K562 (cell line): ENCODE measurements at regions not wholly inside any gene's neighbourhood (a gene's known extent, or its start where the extent isn't known, plus 50 kb on each side); places are given as distances from the start of the nearest gene placed in this dataset.

Experiments used
- AFF1 ChIP-seq, 2 experiments: fragments of 450-650 bp; IDR thresholded peaks; 2 replicates each; pipeline ENCODE4 v1.6.1; 2018; ENCODE audit warnings: mild to moderate bottlenecking in 2 of 2, low read depth in 1 of 2; ENCODE audit not compliant: partially characterized antibody in 2 of 2
- CTCF ChIP-seq, 3 experiments: IDR thresholded peaks in 2 of 3; conservative IDR thresholded peaks in 1 of 3; 2 replicates each; pipeline ENCODE4 v1.5.1; 2011 to 2012; ENCODE audit warnings: low read length in 3 of 3, mild to moderate bottlenecking in 3 of 3, control low read depth in 2 of 3, improper control_type of control experiment in 1 of 3, inconsistent platforms in 1 of 3, low read depth in 1 of 3, mixed read lengths in 1 of 3, moderate library complexity in 1 of 3; ENCODE audit not compliant: insufficient read depth in 2 of 3
- HMGN3 ChIP-seq: IDR thresholded peaks from 2 replicates; pipeline ENCODE4 v1.6.1; 2011; ENCODE audit warnings: borderline replicate concordance, low read depth, mild to moderate bottlenecking, mixed read lengths, low read length; ENCODE audit not compliant: insufficient read length; ENCODE audit errors: extremely low read depth
- KAT7 ChIP-seq: sonication (generic); formaldehyde crosslinking; IDR thresholded peaks from 2 replicates; pipeline ENCODE4 v1.8.0; 2022; ENCODE audit warnings: missing genetic modification reagents, mild to moderate bottlenecking, borderline replicate concordance
- MTA3 ChIP-seq: fragments of 450-650 bp; formaldehyde crosslinking; IDR thresholded peaks from 2 replicates; pipeline ENCODE4 v1.6.1; 2017; ENCODE audit warnings: mild to moderate bottlenecking, borderline replicate concordance
- SNIP1 ChIP-seq: fragments of 450-650 bp; IDR thresholded peaks from 2 replicates; pipeline ENCODE4 v1.7.1; 2017; ENCODE audit warnings: low read depth, mild to moderate bottlenecking
- TAF1 ChIP-seq: IDR thresholded peaks from 2 replicates; pipeline ENCODE4 v1.6.1; 2011; ENCODE audit warnings: mild to moderate bottlenecking, low read length, moderate library complexity; ENCODE audit not compliant: insufficient read depth, control insufficient read depth, severe bottlenecking; ENCODE audit errors: extremely low read depth
- TCF7L2 ChIP-seq: fragments of 150-350 bp; IDR thresholded peaks from 2 replicates; pipeline ENCODE4 v1.6.1; 2016; ENCODE audit warnings: low read depth, mild to moderate bottlenecking, low read length, moderate library complexity
- TGIF2 ChIP-seq: sonication (generic); formaldehyde crosslinking; IDR thresholded peaks from 2 replicates; pipeline ENCODE4 v1.8.1; 2022; ENCODE audit warnings: mild to moderate bottlenecking, missing genetic modification reagents, moderate library complexity
- YY1 ChIP-seq, 3 experiments: IDR thresholded peaks; 2 replicates each; pipeline ENCODE4 v1.6.1; 2011; ENCODE audit warnings: low read length in 2 of 3, mild to moderate bottlenecking in 2 of 3, moderate library complexity in 2 of 3, borderline replicate concordance in 1 of 3, control low read depth in 1 of 3, low read depth in 1 of 3; ENCODE audit not compliant: insufficient read depth in 3 of 3, insufficient replicate concordance in 2 of 3, control insufficient read depth in 1 of 3, insufficient read length in 1 of 3; ENCODE audit errors: extremely low read depth in 1 of 3
- ZNF778 ChIP-seq: fragments of 450-650 bp; formaldehyde crosslinking; IDR thresholded peaks from 2 replicates; pipeline ENCODE4 v1.4.0; 2020; ENCODE audit warnings: mild to moderate bottlenecking, moderate library complexity

GRCh38 chr2:104932243-104932642 is 78.3 kb downstream of the POU3F3 start:
- TF ChIP-seq CTCF (IDR thresholded peaks at IDR 0.05 in 2 of 3, conservative IDR thresholded peaks at IDR 0.05 in 1 of 3; ENCODE audit: insufficient read depth in 2 of 3, low read depth in 1 of 3, low read length in 3 of 3) (no peak), ZNF778 (CRISPR knock-in tag) (no peak), TAF1 (no peak), MTA3 (no peak), SNIP1 (no peak), TGIF2 (CRISPR knock-in tag) (no peak), TCF7L2 (no peak), KAT7 (CRISPR knock-in tag) (no peak), YY1 (IDR thresholded peaks at IDR 0.05; ENCODE audit: borderline replicate concordance in 1 of 3, control insufficient read depth in 1 of 3, extremely low read depth in 1 of 3, insufficient read depth in 3 of 3, insufficient read length in 1 of 3, insufficient replicate concordance in 2 of 3, low read depth in 1 of 3, low read length in 2 of 3) (no peak), HMGN3 (no peak), AFF1 (IDR thresholded peaks at IDR 0.05; ENCODE audit: low read depth in 1 of 2, partially characterized antibody in 2 of 2) (no peak)
